ENCODE measurements at regions not wholly inside any gene's neighbourhood (a gene's known extent, or its start where the extent isn't known, plus 50 kb on each side); places are given as distances from the start of the nearest gene placed in this dataset.

DNA sequence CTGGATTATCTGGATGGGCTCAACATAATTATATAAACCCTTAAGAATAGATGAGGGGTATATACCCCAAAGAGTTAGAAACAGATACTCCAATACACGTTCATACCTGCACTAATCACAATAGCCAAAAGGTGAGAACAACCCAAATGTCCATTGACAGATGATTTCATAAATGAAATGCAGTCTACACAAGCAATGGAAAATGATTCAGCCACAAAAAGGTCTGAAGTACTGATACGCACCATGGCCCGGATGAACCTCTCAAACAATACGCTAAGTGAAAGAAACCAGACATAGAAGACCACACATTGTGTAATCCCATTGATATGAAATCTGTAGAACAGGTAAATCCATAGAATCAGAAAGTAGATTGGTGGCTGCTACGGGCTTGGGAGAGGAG is 316.8 kb downstream of the LPIN1 start:
- POLR2A ChIA-PET, result no interaction called here

More for the DNA sequence above, 316.8 kb downstream of the LPIN1 start:
- intact Hi-C loops (cut with micrococcal nuclease), result no loop called here
- ATAC-seq, result no peak
- no peak overlapping the region for H2AFZ ChIP-seq (ENCODE audit: low read depth, low read length, poor library complexity, severe bottlenecking)
- H3K36me3 ChIP-seq (ENCODE audit: control insufficient read depth in 1 of 2, insufficient read depth in 2 of 2, low read length in 2 of 2), result no peaks in the 10 kb centered on the region
- H3K9ac ChIP-seq (ENCODE audit: low read length), result no peak overlapping the region
- TF ChIP-seq SRF (IDR thresholded peaks at IDR 0.05; ENCODE audit: low read depth) (no peak), CTCF (IDR thresholded peaks at IDR 0.05 in 2 of 3, conservative IDR thresholded peaks at IDR 0.05 in 1 of 3; ENCODE audit: borderline replicate concordance in 1 of 3, insufficient read depth in 1 of 3, low read depth in 2 of 3, low read length in 2 of 3) (no peak), POLR2AphosphoS5 (IDR thresholded peaks at IDR 0.05; ENCODE audit: low read depth, low read length) (no peak), EGR1 (IDR thresholded peaks at IDR 0.05; ENCODE audit: low read depth) (no peak), JUND (IDR thresholded peaks at IDR 0.05) (no peak), FOSL1 (IDR thresholded peaks at IDR 0.05; ENCODE audit: low read depth) (no peak), CBX3 (IDR thresholded peaks at IDR 0.05; ENCODE audit: low read depth) (no peak), YY1 (IDR thresholded peaks at IDR 0.05; ENCODE audit: extremely low read depth, insufficient replicate concordance, low read depth, low read length) (no peak), EZH2phosphoT487 (IDR thresholded peaks at IDR 0.05; ENCODE audit: borderline replicate concordance) (no peak), ZBTB33 (IDR thresholded peaks at IDR 0.05; ENCODE audit: extremely low read depth, insufficient replicate concordance, low read length) (no peak), SP1 (IDR thresholded peaks at IDR 0.05; ENCODE audit: low read depth) (no peak), TCF7L2 (IDR thresholded peaks at IDR 0.05; ENCODE audit: borderline replicate concordance, extremely low read depth, insufficient read depth, insufficient read length) (no peak), RAD21 (IDR thresholded peaks at IDR 0.05; ENCODE audit: low read depth) (no peak), ATF3 (IDR thresholded peaks at IDR 0.05) (no peak), MAX (IDR thresholded peaks at IDR 0.05) (no peak), ELF1 (IDR thresholded peaks at IDR 0.05; ENCODE audit: borderline replicate concordance, low read depth) (no peak), ZFX (IDR thresholded peaks at IDR 0.05) (no peak), CEBPB (IDR thresholded peaks at IDR 0.05; ENCODE audit: low read depth) (no peak)
- TF ChIP-seq, protein P1, sequence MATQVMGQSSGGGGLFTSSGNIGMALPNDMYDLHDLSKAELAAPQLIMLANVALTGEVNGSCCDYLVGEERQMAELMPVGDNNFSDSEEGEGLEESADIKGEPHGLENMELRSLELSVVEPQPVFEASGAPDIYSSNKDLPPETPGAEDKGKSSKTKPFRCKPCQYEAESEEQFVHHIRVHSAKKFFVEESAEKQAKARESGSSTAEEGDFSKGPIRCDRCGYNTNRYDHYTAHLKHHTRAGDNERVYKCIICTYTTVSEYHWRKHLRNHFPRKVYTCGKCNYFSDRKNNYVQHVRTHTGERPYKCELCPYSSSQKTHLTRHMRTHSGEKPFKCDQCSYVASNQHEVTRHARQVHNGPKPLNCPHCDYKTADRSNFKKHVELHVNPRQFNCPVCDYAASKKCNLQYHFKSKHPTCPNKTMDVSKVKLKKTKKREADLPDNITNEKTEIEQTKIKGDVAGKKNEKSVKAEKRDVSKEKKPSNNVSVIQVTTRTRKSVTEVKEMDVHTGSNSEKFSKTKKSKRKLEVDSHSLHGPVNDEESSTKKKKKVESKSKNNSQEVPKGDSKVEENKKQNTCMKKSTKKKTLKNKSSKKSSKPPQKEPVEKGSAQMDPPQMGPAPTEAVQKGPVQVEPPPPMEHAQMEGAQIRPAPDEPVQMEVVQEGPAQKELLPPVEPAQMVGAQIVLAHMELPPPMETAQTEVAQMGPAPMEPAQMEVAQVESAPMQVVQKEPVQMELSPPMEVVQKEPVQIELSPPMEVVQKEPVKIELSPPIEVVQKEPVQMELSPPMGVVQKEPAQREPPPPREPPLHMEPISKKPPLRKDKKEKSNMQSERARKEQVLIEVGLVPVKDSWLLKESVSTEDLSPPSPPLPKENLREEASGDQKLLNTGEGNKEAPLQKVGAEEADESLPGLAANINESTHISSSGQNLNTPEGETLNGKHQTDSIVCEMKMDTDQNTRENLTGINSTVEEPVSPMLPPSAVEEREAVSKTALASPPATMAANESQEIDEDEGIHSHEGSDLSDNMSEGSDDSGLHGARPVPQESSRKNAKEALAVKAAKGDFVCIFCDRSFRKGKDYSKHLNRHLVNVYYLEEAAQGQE (IDR thresholded peaks at IDR 0.05; ENCODE audit: low read depth), result no peak
- peaks cover 14% of the 10 kb centered on the region; the same call in 1 of the 2 replicates for H3K27me3 ChIP-seq (ENCODE audit: insufficient read depth, low read length)
- H3K9me3 ChIP-seq (ENCODE audit: control insufficient read depth in 1 of 2, insufficient read depth in 1 of 2, low read depth in 1 of 2, low read length in 2 of 2), result no peaks in the 10 kb centered on the region
- H3K9me2 ChIP-seq (ENCODE audit: insufficient read depth), result no peaks in the 10 kb centered on the region
- no peaks in the 10 kb centered on the region for H4K20me1 ChIP-seq (ENCODE audit: insufficient read depth)
- ChIA-PET RAD21 (ENCODE audit: low non-redundant PET in 1 of 2, low total read pairs in 2 of 2, uncharacterized antibody in 2 of 2, unreplicated experiment in 2 of 2) (no interaction called here), CTCF (no interaction called here)
- H3K4me2 ChIP-seq (ENCODE audit: low read length), result no peak overlapping the region
- DNase-seq (ENCODE audit: low read depth, low spot score), result no peak
- H3K27ac ChIP-seq (ENCODE audit: low read depth, low read length), result no peak overlapping the region
- BruUV-seq (replicated peaks), result no TSS peak
- no peaks in the 10 kb centered on the region for H3K79me2 ChIP-seq (ENCODE audit: insufficient read depth, low read length)
- no peaks in the 10 kb centered on the region for H3K4me1 ChIP-seq (ENCODE audit: control insufficient read depth in 1 of 2, insufficient read depth in 2 of 2, low read length in 2 of 2)
- H3K4me3 ChIP-seq (replicated peaks in 1 of 2; ENCODE audit: low read depth in 1 of 2, low read length in 2 of 2), result no peak overlapping the region
